A673 (cell line): ENCODE measurements at regions not wholly inside any gene's neighbourhood (a gene's known extent, or its start where the extent isn't known, plus 50 kb on each side); places are given as distances from the start of the nearest gene placed in this dataset.

Source experiments
- EZH2 ChIP-seq: fragments of 200-600 bp; sonication (generic); IDR thresholded peaks from 2 replicates; pipeline ENCODE4 v1.6.1; 2017; ENCODE audit warnings: borderline replicate concordance, low read depth, mild to moderate bottlenecking, mixed read lengths, antibody characterized with exemption, low read length; ENCODE audit not compliant: poor library complexity, severe bottlenecking
- TF ChIP-seq, protein P1 (sequence below): fragments of 300-800, 200-600 bp; sonication (generic); conservative IDR thresholded peaks from 2 replicates; pipeline ENCODE4 v1.5.1; 2017; ENCODE audit warnings: low read depth, mild to moderate bottlenecking, antibody characterized with exemption, low read length, moderate library complexity, mixed read lengths

- TF ChIP-seq, protein P1, sequence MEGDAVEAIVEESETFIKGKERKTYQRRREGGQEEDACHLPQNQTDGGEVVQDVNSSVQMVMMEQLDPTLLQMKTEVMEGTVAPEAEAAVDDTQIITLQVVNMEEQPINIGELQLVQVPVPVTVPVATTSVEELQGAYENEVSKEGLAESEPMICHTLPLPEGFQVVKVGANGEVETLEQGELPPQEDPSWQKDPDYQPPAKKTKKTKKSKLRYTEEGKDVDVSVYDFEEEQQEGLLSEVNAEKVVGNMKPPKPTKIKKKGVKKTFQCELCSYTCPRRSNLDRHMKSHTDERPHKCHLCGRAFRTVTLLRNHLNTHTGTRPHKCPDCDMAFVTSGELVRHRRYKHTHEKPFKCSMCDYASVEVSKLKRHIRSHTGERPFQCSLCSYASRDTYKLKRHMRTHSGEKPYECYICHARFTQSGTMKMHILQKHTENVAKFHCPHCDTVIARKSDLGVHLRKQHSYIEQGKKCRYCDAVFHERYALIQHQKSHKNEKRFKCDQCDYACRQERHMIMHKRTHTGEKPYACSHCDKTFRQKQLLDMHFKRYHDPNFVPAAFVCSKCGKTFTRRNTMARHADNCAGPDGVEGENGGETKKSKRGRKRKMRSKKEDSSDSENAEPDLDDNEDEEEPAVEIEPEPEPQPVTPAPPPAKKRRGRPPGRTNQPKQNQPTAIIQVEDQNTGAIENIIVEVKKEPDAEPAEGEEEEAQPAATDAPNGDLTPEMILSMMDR: no peak
- no peak for TF ChIP-seq EZH2
Observed at GRCh38 chr18:53629337-53629736, 595.1 kb downstream of the MBD2 start.
